CD4-positive, alpha-beta T cell (primary cell): ENCODE measurements at regions not wholly inside any gene's neighbourhood (a gene's known extent, or its start where the extent isn't known, plus 50 kb on each side); places are given as distances from the start of the nearest gene placed in this dataset.
"Not testable (repeated sequence)": the region's sequence is repeated elsewhere in the genome, so short reads cannot be mapped to it uniquely, and the experiment has no call there.

Experiments
- ATAC-seq: fragments of 200-7000 bp; cut with Tn5 transposase; one replicate; pipeline ENCODE4 v1.10.0; 2022; ENCODE audit warnings: mild to moderate bottlenecking; ENCODE audit not compliant: poor library complexity
- CTCF ChIA-PET: fragments of 350-600 bp; sonication (Branson Sonifier 250); formaldehyde crosslinking; loops from one replicate; lab custom pipeline; 2021; ENCODE audit warnings: antibody characterized with exemption, inconsistent platforms; lab: Charles Lee
- POLR2A ChIA-PET: fragments of 350-600 bp; sonication (Branson Sonifier 250); formaldehyde crosslinking; loops from one replicate; lab custom pipeline; 2021; ENCODE audit warnings: antibody characterized with exemption, inconsistent platforms; lab: Charles Lee
- DNase-seq, 14 experiments: peaks; one replicate each; pipeline ENCODE4 v3.0.0-alpha.2; 2013 to 2020; ENCODE audit warnings: mixed read lengths in 2 of 14
- H3K27ac ChIP-seq, 2 donors: one replicate each; pipeline versions ENCODE4 v1.5.1 to v1.7.0; 2013; ENCODE audit warnings: low read length in 2 of 2, low read depth in 1 of 2, mild to moderate bottlenecking in 1 of 2
- H3K27me3 ChIP-seq, 2 experiments: 1 replicate in 1 of 2; 2 replicates in 1 of 2; pipeline versions ENCODE4 v1.6.1 to v1.7.0; 2013; ENCODE audit warnings: low read length in 2 of 2, control low read depth in 1 of 2, mild to moderate bottlenecking in 1 of 2, moderate library complexity in 1 of 2; ENCODE audit not compliant: insufficient read depth in 2 of 2, control insufficient read depth in 1 of 2
- H3K36me3 ChIP-seq: one replicate; pipeline ENCODE4 v1.6.1; 2013; ENCODE audit warnings: low read length, control low read depth; ENCODE audit not compliant: insufficient read depth
- H3K4me1 ChIP-seq: one replicate; pipeline ENCODE4 v1.6.1; 2013; ENCODE audit warnings: low read length, control low read depth; ENCODE audit not compliant: insufficient read depth
- H3K4me3 ChIP-seq: one replicate; pipeline ENCODE4 v1.5.1; 2013; ENCODE audit warnings: mild to moderate bottlenecking, low read length, moderate library complexity
- H3K9me3 ChIP-seq, 2 experiments: 1 replicate in 1 of 2; 2 replicates in 1 of 2; pipeline versions ENCODE4 v1.6.1 to v1.7.0; 2013; ENCODE audit warnings: low read length in 2 of 2, mild to moderate bottlenecking in 2 of 2, control low read depth in 1 of 2, moderate library complexity in 1 of 2; ENCODE audit not compliant: control insufficient read depth in 1 of 2, insufficient read depth in 1 of 2
- H3K27ac Mint-ChIP-seq: one replicate; pipeline ENCODE4 v1.8.0; 2020; ENCODE audit warnings: mixed read lengths
- H3K27me3 Mint-ChIP-seq: one replicate; pipeline ENCODE4 v1.8.0; 2021; ENCODE audit warnings: mixed read lengths
- H3K36me3 Mint-ChIP-seq: one replicate; pipeline ENCODE4 v1.8.0; 2021; ENCODE audit warnings: low read depth, mixed read lengths
- H3K4me1 Mint-ChIP-seq: one replicate; pipeline ENCODE4 v1.8.0; 2021; ENCODE audit warnings: low read depth, mixed read lengths
- H3K4me3 Mint-ChIP-seq: one replicate; pipeline ENCODE4 v1.8.0; 2020; ENCODE audit warnings: mild to moderate bottlenecking, mixed read lengths
- H3K9me3 Mint-ChIP-seq: one replicate; pipeline ENCODE4 v1.8.0; 2020; ENCODE audit warnings: mixed read lengths
- intact Hi-C, 2 experiments: fragments of 100-400 bp; cut with DNase I in 1 of 2; cut with micrococcal nuclease in 1 of 2; formaldehyde crosslinking; loops; one replicate each; pipeline versions ENCODE4 v1.15.1 to v1.9.0; 2023 to 2025; cut with DNase I, micrococcal nuclease
- TF ChIP-seq, protein P1 (sequence below): fragments of 200-600 bp; IDR thresholded peaks from one replicate; pipeline ENCODE4 v1.8.0; 2022; ENCODE audit warnings: antibody characterized with exemption, mild to moderate bottlenecking

DNA sequence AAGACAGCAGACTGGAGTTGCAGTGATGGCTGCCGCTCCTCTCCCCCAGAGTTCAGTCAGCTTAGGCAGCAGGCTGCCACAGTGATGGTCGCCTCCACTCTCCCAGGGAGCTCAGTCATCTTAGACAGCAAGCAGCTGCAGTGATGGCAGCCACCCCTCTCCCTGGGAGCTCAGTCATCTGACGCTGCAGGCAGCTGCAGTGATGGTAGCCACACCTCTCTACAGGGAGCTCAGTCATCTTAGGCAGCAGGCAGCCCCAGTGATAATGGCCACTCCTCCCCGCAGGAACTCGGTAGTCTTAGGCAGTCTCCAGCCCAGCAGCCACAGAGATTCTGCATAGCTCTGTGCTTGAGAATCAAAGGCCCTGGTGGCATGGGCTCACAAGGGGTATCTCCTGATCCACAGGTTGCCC is 582.7 kb downstream of the DTWD2 start:
- no peaks in the 10 kb centered on the region for H3K27me3 ChIP-seq
- intact Hi-C loops = no loop called here
- no peak overlapping the region for H3K4me3 Mint-ChIP-seq
- TF ChIP-seq, protein P1, sequence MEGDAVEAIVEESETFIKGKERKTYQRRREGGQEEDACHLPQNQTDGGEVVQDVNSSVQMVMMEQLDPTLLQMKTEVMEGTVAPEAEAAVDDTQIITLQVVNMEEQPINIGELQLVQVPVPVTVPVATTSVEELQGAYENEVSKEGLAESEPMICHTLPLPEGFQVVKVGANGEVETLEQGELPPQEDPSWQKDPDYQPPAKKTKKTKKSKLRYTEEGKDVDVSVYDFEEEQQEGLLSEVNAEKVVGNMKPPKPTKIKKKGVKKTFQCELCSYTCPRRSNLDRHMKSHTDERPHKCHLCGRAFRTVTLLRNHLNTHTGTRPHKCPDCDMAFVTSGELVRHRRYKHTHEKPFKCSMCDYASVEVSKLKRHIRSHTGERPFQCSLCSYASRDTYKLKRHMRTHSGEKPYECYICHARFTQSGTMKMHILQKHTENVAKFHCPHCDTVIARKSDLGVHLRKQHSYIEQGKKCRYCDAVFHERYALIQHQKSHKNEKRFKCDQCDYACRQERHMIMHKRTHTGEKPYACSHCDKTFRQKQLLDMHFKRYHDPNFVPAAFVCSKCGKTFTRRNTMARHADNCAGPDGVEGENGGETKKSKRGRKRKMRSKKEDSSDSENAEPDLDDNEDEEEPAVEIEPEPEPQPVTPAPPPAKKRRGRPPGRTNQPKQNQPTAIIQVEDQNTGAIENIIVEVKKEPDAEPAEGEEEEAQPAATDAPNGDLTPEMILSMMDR = no peak
- no peak overlapping the region for H3K27ac ChIP-seq
- H3K4me3 ChIP-seq = no peak overlapping the region
- CTCF ChIA-PET = no interaction called here
- H3K27me3 Mint-ChIP-seq = no peaks in the 10 kb centered on the region
- no peaks in the 10 kb centered on the region for H3K36me3 Mint-ChIP-seq
- POLR2A ChIA-PET = no interaction called here
- no peaks in the 10 kb centered on the region for H3K4me1 ChIP-seq
- ATAC-seq (no peak), DNase-seq (no peak)
- no peak overlapping the region for H3K27ac Mint-ChIP-seq
- peaks cover 11% of the 10 kb centered on the region for H3K9me3 Mint-ChIP-seq
- H3K36me3 ChIP-seq = no peaks in the 10 kb centered on the region
- H3K9me3 ChIP-seq = peaks cover 0 to 4% of the 10 kb centered on the region in 2 experiments
- no peaks in the 10 kb centered on the region for H3K4me1 Mint-ChIP-seq

DNA sequence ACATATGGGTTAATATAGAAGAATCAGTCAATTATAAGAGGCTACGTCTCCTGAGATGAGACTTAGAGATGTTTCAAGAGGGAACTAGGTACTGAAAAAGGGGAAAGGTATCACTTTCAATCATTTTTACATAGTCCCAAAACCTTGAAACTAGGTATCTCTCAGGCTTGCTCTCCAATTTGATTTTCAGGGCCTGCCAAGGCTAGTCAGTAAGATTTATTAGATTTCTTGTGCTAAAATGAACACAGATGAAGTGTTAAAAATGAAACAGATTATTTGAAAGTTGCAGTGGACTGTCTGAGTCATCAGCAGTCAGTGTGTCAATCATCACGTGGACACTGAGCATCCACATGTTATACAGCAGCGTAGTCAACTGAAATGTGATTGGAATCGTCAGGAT is 591.1 kb downstream of the DTWD2 start:
- no peaks in the 10 kb centered on the region for H3K9me3 ChIP-seq
- H3K4me1 ChIP-seq = no peaks in the 10 kb centered on the region
- no peaks in the 10 kb centered on the region for H3K27me3 Mint-ChIP-seq
- no peak overlapping the region for H3K27ac Mint-ChIP-seq
- ChIA-PET CTCF (no interaction called here), POLR2A (no interaction called here)
- no peak overlapping the region for H3K4me3 Mint-ChIP-seq
- TF ChIP-seq, protein P1 = no peak
- H3K9me3 Mint-ChIP-seq = peaks cover 12% of the 10 kb centered on the region
- no peaks in the 10 kb centered on the region for H3K27me3 ChIP-seq
- H3K4me3 ChIP-seq = no peak overlapping the region
- no peak for DNase-seq
- no peaks in the 10 kb centered on the region for H3K36me3 Mint-ChIP-seq
- intact Hi-C loops = no loop called here
- no peaks in the 10 kb centered on the region for H3K36me3 ChIP-seq
- no peaks in the 10 kb centered on the region for H3K4me1 Mint-ChIP-seq
- ATAC-seq = no peak
- no peak overlapping the region for H3K27ac ChIP-seq

DNA sequence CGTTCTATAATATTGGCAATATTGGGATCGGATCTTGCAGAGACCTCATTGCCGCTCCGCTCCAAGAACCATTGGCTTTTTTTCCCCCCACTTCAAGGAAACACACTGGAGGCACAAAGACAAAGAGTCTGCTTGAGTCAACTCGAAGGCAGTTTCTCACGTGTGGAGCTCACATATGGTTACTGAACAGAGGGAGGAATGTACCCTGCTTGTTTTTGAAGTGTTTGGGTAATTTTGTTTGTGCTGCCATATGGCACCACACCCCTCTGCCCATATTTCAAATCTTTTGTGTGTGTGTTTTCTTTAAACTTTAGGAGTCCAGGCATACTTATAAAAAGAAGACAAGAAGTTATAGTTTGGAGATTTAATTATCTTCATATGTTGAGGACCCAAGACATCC is 595.9 kb downstream of the DTWD2 start:
- POLR2A ChIA-PET = no interaction called here
- no peak for ATAC-seq
- no peaks in the 10 kb centered on the region for H3K27me3 Mint-ChIP-seq

DNA sequence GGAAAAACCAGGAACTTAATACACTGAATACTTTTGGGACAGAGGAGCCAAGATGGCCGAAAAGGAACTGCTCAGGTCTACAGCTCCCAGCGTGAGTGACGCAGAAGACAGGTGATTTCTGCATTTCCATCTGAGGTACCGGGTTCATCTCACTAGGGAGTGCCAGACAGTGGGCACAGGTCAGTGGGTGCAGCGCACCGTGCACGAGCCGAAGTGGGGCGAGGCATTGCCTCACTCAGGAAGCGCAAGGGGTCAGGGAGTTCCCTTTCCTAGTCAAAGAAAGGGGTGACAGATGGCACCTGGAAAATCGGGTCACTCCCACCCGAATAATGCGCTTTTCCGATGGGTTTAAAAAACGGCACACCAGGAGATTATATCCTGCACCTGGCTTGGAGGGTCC is 605.4 kb downstream of the DTWD2 start:
- ATAC-seq, intact Hi-C loops, H3K4me3 ChIP-seq, H3K9me3 Mint-ChIP-seq, H3K27ac Mint-ChIP-seq, H3K4me1 ChIP-seq, H3K36me3 ChIP-seq, H3K27me3 ChIP-seq, H3K4me3 Mint-ChIP-seq, H3K27ac ChIP-seq, CTCF ChIA-PET, H3K4me1 Mint-ChIP-seq, POLR2A ChIA-PET, H3K36me3 Mint-ChIP-seq, DNase-seq, H3K27me3 Mint-ChIP-seq, H3K9me3 ChIP-seq: not testable (repeated sequence)

More for the DNA sequence above, 595.9 kb downstream of the DTWD2 start:
- Mint-ChIP-seq H3K4me3 (no peak overlapping the region), H3K27ac (no peak overlapping the region), H3K9me3 (peaks cover 8% of the 10 kb centered on the region), H3K36me3 (no peaks in the 10 kb centered on the region), H3K4me1 (no peaks in the 10 kb centered on the region)
- Histone ChIP-seq H3K36me3 (no peaks in the 10 kb centered on the region), H3K27me3 (no peaks in the 10 kb centered on the region), H3K9me3 (peaks cover 0 to 5% of the 10 kb centered on the region in 2 experiments), H3K4me1 (no peaks in the 10 kb centered on the region), H3K4me3 (no peak overlapping the region), H3K27ac (no peak overlapping the region)
- intact Hi-C loops = no loop called here
- TF ChIP-seq, protein P1 = no peak
- CTCF ChIA-PET = no interaction called here
- no peak for DNase-seq
